ENCODE measurements at regions not wholly inside any gene's neighbourhood (a gene's known extent, or its start where the extent isn't known, plus 50 kb on each side); places are given as distances from the start of the nearest gene placed in this dataset.

- no peaks in the 10 kb centered on the region for H3K36me3 ChIP-seq (ENCODE audit: insufficient read depth, insufficient read length, low read length)
- no peak for TF ChIP-seq SUZ12 (IDR thresholded peaks at IDR 0.05; ENCODE audit: extremely low read depth, insufficient read depth, insufficient read length)
- DNase-seq (ENCODE audit: low read depth, low spot score), result no peak
- H3K27me3 ChIP-seq (ENCODE audit: insufficient read depth, insufficient read length), result no peaks in the 10 kb centered on the region
- no peaks in the 10 kb centered on the region for H3K9me3 ChIP-seq (ENCODE audit: insufficient read depth, low read length)
- H3K9ac ChIP-seq (ENCODE audit: insufficient read length, low read depth), result no peak overlapping the region
- H3K4me1 ChIP-seq (ENCODE audit: insufficient read depth, insufficient read length), result no peaks in the 10 kb centered on the region
- no peak overlapping the region for H3K4me3 ChIP-seq (ENCODE audit: insufficient read length, low read depth)
Observed at GRCh38 chr10:120367341-120367740, 89.7 kb upstream of the PLPP4 start.

- Histone ChIP-seq H3K27me3 (ENCODE audit: insufficient read depth, insufficient read length) (no peaks in the 10 kb centered on the region), H3K4me3 (ENCODE audit: insufficient read length, low read depth) (no peak overlapping the region), H3K4me1 (ENCODE audit: insufficient read depth, insufficient read length) (no peaks in the 10 kb centered on the region), H3K9me3 (ENCODE audit: insufficient read depth, low read length) (no peaks in the 10 kb centered on the region), H3K36me3 (ENCODE audit: insufficient read depth, insufficient read length, low read length) (no peaks in the 10 kb centered on the region), H3K9ac (ENCODE audit: insufficient read length, low read depth) (no peak overlapping the region)
- TF ChIP-seq ZNF274 (IDR thresholded peaks at IDR 0.05; ENCODE audit: low read depth, low read length), result no peak
- no peak for TF ChIP-seq YY1 (IDR thresholded peaks at IDR 0.05; ENCODE audit: insufficient read depth, insufficient read length)
- no peak for TF ChIP-seq SUZ12 (IDR thresholded peaks at IDR 0.05; ENCODE audit: extremely low read depth, insufficient read depth, insufficient read length)
- DNase-seq (ENCODE audit: low read depth, low spot score), result no peak
Observed at GRCh38 chr10:120368338-120368737, 88.7 kb upstream of the PLPP4 start.

GRCh38 chr10:120368927-120369326, 88.1 kb upstream of the PLPP4 start:
- Histone ChIP-seq H3K9me3 (ENCODE audit: insufficient read depth, low read length) (no peaks in the 10 kb centered on the region), H3K27me3 (ENCODE audit: insufficient read depth, insufficient read length) (no peaks in the 10 kb centered on the region), H3K4me1 (ENCODE audit: insufficient read depth, insufficient read length) (no peaks in the 10 kb centered on the region), H3K4me3 (ENCODE audit: insufficient read length, low read depth) (no peak overlapping the region), H3K9ac (ENCODE audit: insufficient read length, low read depth) (no peak overlapping the region), H3K36me3 (ENCODE audit: insufficient read depth, insufficient read length, low read length) (no peaks in the 10 kb centered on the region)
- no peak for TF ChIP-seq SUZ12 (IDR thresholded peaks at IDR 0.05; ENCODE audit: extremely low read depth, insufficient read depth, insufficient read length)
- no peak for TF ChIP-seq YY1 (IDR thresholded peaks at IDR 0.05; ENCODE audit: insufficient read depth, insufficient read length)
- no peak for TF ChIP-seq ZNF274 (IDR thresholded peaks at IDR 0.05; ENCODE audit: low read depth, low read length)
- DNase-seq (ENCODE audit: low read depth, low spot score), result no peak

- no peak overlapping the region for H3K4me3 ChIP-seq (ENCODE audit: insufficient read length, low read depth)
- DNase-seq (ENCODE audit: low read depth, low spot score), result no peak
Observed at GRCh38 chr10:120369856-120370276, 87.2 kb upstream of the PLPP4 start.

GRCh38 chr10:120371856-120372255, 85.2 kb upstream of the PLPP4 start:
- H3K27me3 ChIP-seq (ENCODE audit: insufficient read depth, insufficient read length), result no peaks in the 10 kb centered on the region
- no peaks in the 10 kb centered on the region for H3K36me3 ChIP-seq (ENCODE audit: insufficient read depth, insufficient read length, low read length)
- H3K4me1 ChIP-seq (ENCODE audit: insufficient read depth, insufficient read length), result no peaks in the 10 kb centered on the region
- H3K9me3 ChIP-seq (ENCODE audit: insufficient read depth, low read length), result no peaks in the 10 kb centered on the region
- H3K4me3 ChIP-seq (ENCODE audit: insufficient read length, low read depth), result no peak overlapping the region
- no peak overlapping the region for H3K9ac ChIP-seq (ENCODE audit: insufficient read length, low read depth)
- no peak for DNase-seq (ENCODE audit: low read depth, low spot score)
- TF ChIP-seq SUZ12 (IDR thresholded peaks at IDR 0.05; ENCODE audit: extremely low read depth, insufficient read depth, insufficient read length), result no peak
- no peak for TF ChIP-seq YY1 (IDR thresholded peaks at IDR 0.05; ENCODE audit: insufficient read depth, insufficient read length)
- TF ChIP-seq ZNF274 (IDR thresholded peaks at IDR 0.05; ENCODE audit: low read depth, low read length), result no peak

More at GRCh38 chr10:120369856-120370276, 87.2 kb upstream of the PLPP4 start:
- no peak for TF ChIP-seq ZNF274 (IDR thresholded peaks at IDR 0.05; ENCODE audit: low read depth, low read length)
- no peak for TF ChIP-seq YY1 (IDR thresholded peaks at IDR 0.05; ENCODE audit: insufficient read depth, insufficient read length)
- no peak for TF ChIP-seq SUZ12 (IDR thresholded peaks at IDR 0.05; ENCODE audit: extremely low read depth, insufficient read depth, insufficient read length)
- no peaks in the 10 kb centered on the region for H3K36me3 ChIP-seq (ENCODE audit: insufficient read depth, insufficient read length, low read length)
- H3K27me3 ChIP-seq (ENCODE audit: insufficient read depth, insufficient read length), result no peaks in the 10 kb centered on the region
- H3K9me3 ChIP-seq (ENCODE audit: insufficient read depth, low read length), result no peaks in the 10 kb centered on the region
- no peaks in the 10 kb centered on the region for H3K4me1 ChIP-seq (ENCODE audit: insufficient read depth, insufficient read length)
- no peak overlapping the region for H3K9ac ChIP-seq (ENCODE audit: insufficient read length, low read depth)

GRCh38 chr10:120372917-120373316, 84.1 kb upstream of the PLPP4 start:
- DNase-seq (ENCODE audit: low read depth, low spot score), result no peak
- Histone ChIP-seq H3K4me3 (ENCODE audit: insufficient read length, low read depth) (no peak overlapping the region), H3K4me1 (ENCODE audit: insufficient read depth, insufficient read length) (no peaks in the 10 kb centered on the region), H3K9me3 (ENCODE audit: insufficient read depth, low read length) (no peaks in the 10 kb centered on the region), H3K9ac (ENCODE audit: insufficient read length, low read depth) (no peak overlapping the region), H3K36me3 (ENCODE audit: insufficient read depth, insufficient read length, low read length) (no peaks in the 10 kb centered on the region), H3K27me3 (ENCODE audit: insufficient read depth, insufficient read length) (no peaks in the 10 kb centered on the region)
- no peak for TF ChIP-seq ZNF274 (IDR thresholded peaks at IDR 0.05; ENCODE audit: low read depth, low read length)
- TF ChIP-seq YY1 (IDR thresholded peaks at IDR 0.05; ENCODE audit: insufficient read depth, insufficient read length), result no peak
- no peak for TF ChIP-seq SUZ12 (IDR thresholded peaks at IDR 0.05; ENCODE audit: extremely low read depth, insufficient read depth, insufficient read length)

- no peak for TF ChIP-seq YY1 (IDR thresholded peaks at IDR 0.05; ENCODE audit: insufficient read depth, insufficient read length)
- no peak for TF ChIP-seq ZNF274 (IDR thresholded peaks at IDR 0.05; ENCODE audit: low read depth, low read length)
- no peak for TF ChIP-seq SUZ12 (IDR thresholded peaks at IDR 0.05; ENCODE audit: extremely low read depth, insufficient read depth, insufficient read length)
- H3K4me3 ChIP-seq (ENCODE audit: insufficient read length, low read depth), result no peak overlapping the region
Observed at GRCh38 chr10:120375666-120376065, 81.4 kb upstream of the PLPP4 start.

GRCh38 chr10:120381931-120382330, 75.1 kb upstream of the PLPP4 start:
- no peak for DNase-seq (ENCODE audit: low read depth, low spot score)
- TF ChIP-seq SUZ12 (IDR thresholded peaks at IDR 0.05; ENCODE audit: extremely low read depth, insufficient read depth, insufficient read length), result no peak
- no peak for TF ChIP-seq ZNF274 (IDR thresholded peaks at IDR 0.05; ENCODE audit: low read depth, low read length)
- no peak for TF ChIP-seq YY1 (IDR thresholded peaks at IDR 0.05; ENCODE audit: insufficient read depth, insufficient read length)
- Histone ChIP-seq H3K9ac (ENCODE audit: insufficient read length, low read depth) (no peak overlapping the region), H3K27me3 (ENCODE audit: insufficient read depth, insufficient read length) (no peaks in the 10 kb centered on the region), H3K4me1 (ENCODE audit: insufficient read depth, insufficient read length) (peaks cover 2% of the 10 kb centered on the region), H3K36me3 (ENCODE audit: insufficient read depth, insufficient read length, low read length) (no peaks in the 10 kb centered on the region), H3K4me3 (ENCODE audit: insufficient read length, low read depth) (no peak overlapping the region), H3K9me3 (ENCODE audit: insufficient read depth, low read length) (peaks cover 5% of the 10 kb centered on the region; the same call in 1 of the 2 replicates)

More at GRCh38 chr10:120375666-120376065, 81.4 kb upstream of the PLPP4 start:
- Histone ChIP-seq H3K36me3 (ENCODE audit: insufficient read depth, insufficient read length, low read length) (no peaks in the 10 kb centered on the region), H3K9ac (ENCODE audit: insufficient read length, low read depth) (no peak overlapping the region), H3K4me1 (ENCODE audit: insufficient read depth, insufficient read length) (no peaks in the 10 kb centered on the region), H3K9me3 (ENCODE audit: insufficient read depth, low read length) (peaks cover 2% of the 10 kb centered on the region; the same call in 1 of the 2 replicates), H3K27me3 (ENCODE audit: insufficient read depth, insufficient read length) (no peaks in the 10 kb centered on the region)
- DNase-seq (ENCODE audit: low read depth, low spot score), result no peak
